Fibroblast of the aortic adventitia (primary cell): ENCODE measurements at regions not wholly inside any gene's neighbourhood (a gene's known extent, or its start where the extent isn't known, plus 50 kb on each side); places are given as distances from the start of the nearest gene placed in this dataset.

ENCODE experiments used
- DNase-seq: peaks from one replicate; pipeline ENCODE4 v3.0.0-alpha.2; 2010; ENCODE audit warnings: low read depth
- H3K4me3 ChIP-seq: 2 replicates; pipeline ENCODE4 v1.5.1; 2011; ENCODE audit warnings: low read depth, mild to moderate bottlenecking, control low read depth, low read length, moderate library complexity
- TF ChIP-seq, protein P1 (sequence below): IDR thresholded peaks from 2 replicates; pipeline ENCODE4 v1.5.1; 2011; ENCODE audit warnings: mild to moderate bottlenecking, low read length, control low read depth, inconsistent platforms; ENCODE audit not compliant: insufficient read depth

- no peak overlapping the region for H3K4me3 ChIP-seq
- no peak for DNase-seq
- TF ChIP-seq, protein P1, sequence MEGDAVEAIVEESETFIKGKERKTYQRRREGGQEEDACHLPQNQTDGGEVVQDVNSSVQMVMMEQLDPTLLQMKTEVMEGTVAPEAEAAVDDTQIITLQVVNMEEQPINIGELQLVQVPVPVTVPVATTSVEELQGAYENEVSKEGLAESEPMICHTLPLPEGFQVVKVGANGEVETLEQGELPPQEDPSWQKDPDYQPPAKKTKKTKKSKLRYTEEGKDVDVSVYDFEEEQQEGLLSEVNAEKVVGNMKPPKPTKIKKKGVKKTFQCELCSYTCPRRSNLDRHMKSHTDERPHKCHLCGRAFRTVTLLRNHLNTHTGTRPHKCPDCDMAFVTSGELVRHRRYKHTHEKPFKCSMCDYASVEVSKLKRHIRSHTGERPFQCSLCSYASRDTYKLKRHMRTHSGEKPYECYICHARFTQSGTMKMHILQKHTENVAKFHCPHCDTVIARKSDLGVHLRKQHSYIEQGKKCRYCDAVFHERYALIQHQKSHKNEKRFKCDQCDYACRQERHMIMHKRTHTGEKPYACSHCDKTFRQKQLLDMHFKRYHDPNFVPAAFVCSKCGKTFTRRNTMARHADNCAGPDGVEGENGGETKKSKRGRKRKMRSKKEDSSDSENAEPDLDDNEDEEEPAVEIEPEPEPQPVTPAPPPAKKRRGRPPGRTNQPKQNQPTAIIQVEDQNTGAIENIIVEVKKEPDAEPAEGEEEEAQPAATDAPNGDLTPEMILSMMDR: no peak
These were observed 1757.3 kb upstream of the PIK3C3 start for GRCh38 chr18:40197711-40198110.

- TF ChIP-seq, protein P1: no peak
- DNase-seq: no peak
- no peak overlapping the region for H3K4me3 ChIP-seq
These were observed 1768.4 kb upstream of the PIK3C3 start for GRCh38 chr18:40186677-40187076.

DNA sequence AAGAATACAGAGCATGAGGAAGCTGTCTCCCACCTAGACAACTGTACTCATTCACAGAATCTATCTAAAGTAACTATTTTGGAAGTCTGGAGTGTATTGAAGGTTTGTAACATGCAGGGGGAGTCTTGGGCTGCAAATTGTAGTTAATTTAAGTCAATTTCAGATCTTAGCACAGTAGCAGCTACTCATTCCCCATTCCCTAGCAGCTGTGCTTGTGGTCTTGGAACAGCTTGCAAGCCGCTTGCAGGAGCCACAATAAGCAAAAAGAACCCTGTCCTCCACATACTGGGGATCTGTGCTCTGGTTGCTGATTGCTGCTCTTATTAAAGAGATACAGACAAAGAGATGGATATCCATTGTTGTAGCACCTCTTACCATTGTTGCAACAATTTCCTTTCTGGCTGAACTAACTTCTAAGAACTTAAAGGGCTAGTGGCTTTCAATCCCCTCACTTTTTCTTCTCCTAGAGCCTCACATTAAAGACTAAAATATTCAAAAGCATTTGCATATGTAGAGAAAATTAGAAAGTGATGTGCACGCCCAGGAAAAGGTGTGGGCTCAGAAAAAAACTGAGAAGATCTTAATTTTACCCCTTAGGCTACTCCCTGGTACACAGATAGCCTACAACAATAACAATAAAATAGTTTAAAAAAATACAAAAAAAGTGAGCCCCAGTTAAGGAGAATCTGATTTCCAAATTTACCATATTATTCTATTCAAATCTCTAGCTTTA, 1775.1 kb upstream of the PIK3C3 start:
- no peak for DNase-seq
- H3K4me3 ChIP-seq: no peak overlapping the region
- TF ChIP-seq, protein P1: no peak

GRCh38 chr18:40168026-40168425, 1787.0 kb upstream of the PIK3C3 start:
- H3K4me3 ChIP-seq: no peak overlapping the region
- TF ChIP-seq, protein P1: no peak

GRCh38 chr18:40163254-40163653, 1791.8 kb upstream of the PIK3C3 start:
- H3K4me3 ChIP-seq: no peak overlapping the region
- TF ChIP-seq, protein P1: no peak
- DNase-seq: no peak

More at GRCh38 chr18:40168026-40168425, 1787.0 kb upstream of the PIK3C3 start:
- DNase-seq: no peak

- no peak for DNase-seq
- no peak overlapping the region for H3K4me3 ChIP-seq
- TF ChIP-seq, protein P1: no peak
These were observed 1794.7 kb upstream of the PIK3C3 start for GRCh38 chr18:40160361-40160760.
